NCI-H2196 treated with DMSO at 0.1 percent for 48 hours (cell line): ENCODE measurements at regions not wholly inside any gene's neighbourhood (a gene's known extent, or its start where the extent isn't known, plus 50 kb on each side); places are given as distances from the start of the nearest gene placed in this dataset.

Experiments used
- DNase-seq: peaks from one replicate; lab custom pipeline; 2025; ENCODE audit not compliant: unreplicated experiment; lab: John Stamatoyannopoulos, UW

DNA sequence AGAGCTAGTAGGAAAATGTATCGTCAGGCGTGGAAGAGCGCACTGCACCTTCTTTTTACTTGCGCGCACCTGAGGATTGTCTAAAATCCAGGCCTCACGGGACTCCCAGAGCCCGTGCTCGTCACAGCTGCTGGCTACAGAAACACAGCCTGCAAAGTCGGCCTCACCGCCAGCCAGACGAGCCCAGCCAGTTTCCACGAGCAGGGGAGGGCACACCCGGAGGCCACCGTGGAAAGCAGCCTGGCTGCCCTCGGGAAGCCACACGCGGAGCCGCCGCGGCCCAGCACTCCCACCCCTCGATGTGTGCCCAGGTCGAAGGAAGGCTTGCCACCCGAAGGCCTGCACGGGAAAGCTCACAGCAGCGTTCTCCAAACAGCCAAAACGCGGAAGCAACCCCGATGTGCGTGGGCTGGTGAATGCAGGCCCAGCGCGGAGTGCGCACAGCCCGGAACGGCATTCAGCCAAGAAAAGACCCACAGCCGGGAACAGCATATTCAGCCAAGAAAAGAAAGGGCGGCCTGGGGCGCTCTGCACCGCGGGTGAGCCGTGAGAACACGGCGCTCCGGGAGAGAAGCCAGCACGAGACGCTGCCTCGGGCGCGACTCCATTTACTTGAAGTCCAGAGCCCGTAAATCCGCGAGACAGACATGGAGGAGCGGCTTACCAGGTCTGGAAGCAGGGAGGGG is 53.9 kb upstream of the SALL3 start:
- no peak for DNase-seq

DNA sequence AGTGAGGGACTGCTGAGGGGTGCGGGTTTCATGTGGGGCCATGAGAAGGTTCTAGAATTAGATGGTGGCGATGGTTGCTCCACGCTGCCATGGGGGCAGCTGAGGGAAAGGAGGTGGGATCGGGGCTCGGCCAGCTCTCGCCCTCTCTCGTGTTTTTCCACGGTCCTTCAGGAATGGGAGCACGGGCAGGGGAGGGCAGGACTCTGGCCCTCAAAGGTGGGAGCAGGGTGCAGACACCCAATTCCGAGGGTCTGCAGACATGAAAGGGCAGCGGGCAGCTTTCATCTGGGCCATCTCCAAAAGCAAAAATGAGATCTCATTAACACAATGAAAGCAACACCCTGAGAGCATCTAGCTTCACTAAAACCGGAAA is 53.4 kb upstream of the SALL3 start:
- DNase-seq = no peak

DNA sequence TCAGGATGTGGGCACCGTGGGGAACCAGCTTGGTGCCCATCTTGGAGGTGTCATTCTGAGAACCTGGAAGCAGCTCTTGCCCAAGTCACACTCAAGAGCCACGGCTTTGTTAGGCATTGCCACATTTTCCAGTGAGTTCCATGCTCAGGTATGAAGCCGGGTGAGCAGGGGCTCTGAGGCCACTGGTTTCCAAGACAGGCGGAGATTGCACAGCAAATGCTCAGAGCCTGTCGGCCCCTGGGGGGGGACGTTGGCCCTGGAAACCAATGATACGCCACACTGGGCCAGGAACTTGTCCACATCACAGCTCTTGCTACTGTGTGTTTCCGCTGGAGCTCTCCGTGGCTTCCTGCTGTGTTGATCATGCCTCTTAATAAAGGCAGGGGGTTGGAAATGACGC is 52.5 kb upstream of the SALL3 start:
- no peak for DNase-seq

DNA sequence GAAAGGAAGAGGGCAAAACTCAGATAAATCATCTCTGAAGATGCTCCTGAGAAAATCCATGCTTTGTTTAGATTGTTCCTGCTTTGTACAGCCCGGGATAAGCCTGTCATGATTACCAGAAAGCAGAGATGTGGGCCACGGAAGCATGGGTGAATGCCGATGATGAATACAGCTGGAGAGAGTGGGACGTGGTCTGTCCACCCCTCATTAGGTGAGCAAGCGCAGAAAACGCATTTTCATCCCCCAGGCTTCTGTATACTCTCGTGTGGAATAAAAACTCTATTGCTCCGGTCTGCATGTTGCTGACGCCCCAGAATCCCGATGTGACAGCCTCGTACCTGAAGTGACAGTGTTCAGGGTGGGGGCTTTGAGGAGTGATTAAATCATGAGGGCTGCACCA is 52.0 kb upstream of the SALL3 start:
- DNase-seq = no peak

DNA sequence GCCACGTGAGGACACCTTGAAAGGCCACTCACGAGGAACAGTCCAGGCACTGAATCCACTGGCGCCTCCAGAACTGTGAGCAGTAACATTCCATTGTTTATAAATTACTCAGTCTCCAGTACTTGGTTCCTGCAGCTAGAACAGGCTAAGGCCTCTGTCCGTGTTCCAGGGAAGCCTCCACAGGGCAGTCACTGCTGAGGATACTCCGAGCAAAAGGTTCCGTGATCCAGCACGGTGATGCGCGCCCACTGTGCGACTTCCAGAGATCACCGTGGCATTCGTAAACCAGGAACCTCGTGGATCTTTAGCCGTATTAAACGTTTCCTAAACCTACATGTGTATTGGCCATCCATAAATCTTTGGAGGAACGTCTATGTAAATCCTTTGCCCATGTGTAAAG is 51.5 kb upstream of the SALL3 start:
- DNase-seq = no peak

DNA sequence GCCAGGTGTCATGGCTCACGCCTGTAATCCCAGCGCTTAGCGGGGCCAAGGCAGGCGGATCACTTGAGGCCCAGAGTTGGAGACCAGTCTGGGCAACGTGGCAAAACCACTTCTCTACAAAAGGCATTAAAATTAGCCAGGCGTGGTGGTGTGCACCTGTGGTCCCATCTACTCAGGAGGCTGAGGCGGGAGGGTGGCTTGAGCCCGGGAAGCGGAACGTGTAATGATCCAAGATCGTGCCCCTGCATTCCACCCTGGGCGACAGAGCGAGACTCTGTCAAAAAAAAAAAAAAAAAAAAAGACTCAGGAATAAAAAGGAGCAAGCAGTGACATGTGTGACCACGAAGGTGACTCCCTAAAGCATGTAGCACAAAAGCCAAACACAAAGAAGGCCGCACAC is 50.1 kb upstream of the SALL3 start:
- no peak for DNase-seq
